ENCODE measurements at regions not wholly inside any gene's neighbourhood (a gene's known extent, or its start where the extent isn't known, plus 50 kb on each side); places are given as distances from the start of the nearest gene placed in this dataset.
"Not testable (repeated sequence)": the region's sequence is repeated elsewhere in the genome, so short reads cannot be mapped to it uniquely, and the experiment has no call there.

DNA sequence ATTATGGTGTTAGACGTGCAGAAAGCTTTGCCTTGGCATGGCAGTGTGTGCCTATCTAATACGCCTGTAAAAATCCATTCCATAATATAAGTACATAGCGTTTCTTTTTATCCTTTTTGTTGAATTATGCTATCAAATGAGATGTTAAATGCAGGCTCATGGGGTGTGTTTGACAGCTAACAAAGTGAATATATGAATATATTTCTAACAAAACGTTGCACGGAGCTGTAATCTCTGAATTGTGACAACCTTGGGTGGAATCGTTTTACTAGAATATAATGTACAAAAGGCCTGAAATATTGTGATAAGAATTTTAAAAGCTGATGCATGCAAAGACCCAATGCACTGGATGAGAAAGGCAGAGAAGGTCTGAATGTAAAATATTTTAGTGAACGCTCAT lies 763.7 kb upstream of the TMEM132C start:
- H3K36me3 Mint-ChIP-seq (ENCODE audit: low read depth), result no peaks in the 10 kb centered on the region
- no peak overlapping the region for H3K4me3 Mint-ChIP-seq
- peaks cover 19% of the 10 kb centered on the region for H3K9me3 Mint-ChIP-seq
- no peaks in the 10 kb centered on the region for H3K4me1 Mint-ChIP-seq
- H3K27me3 Mint-ChIP-seq, result no peaks in the 10 kb centered on the region
- ATAC-seq, result no peak
- H3K27ac Mint-ChIP-seq, result no peak overlapping the region
- DNase-seq, result no peak

DNA sequence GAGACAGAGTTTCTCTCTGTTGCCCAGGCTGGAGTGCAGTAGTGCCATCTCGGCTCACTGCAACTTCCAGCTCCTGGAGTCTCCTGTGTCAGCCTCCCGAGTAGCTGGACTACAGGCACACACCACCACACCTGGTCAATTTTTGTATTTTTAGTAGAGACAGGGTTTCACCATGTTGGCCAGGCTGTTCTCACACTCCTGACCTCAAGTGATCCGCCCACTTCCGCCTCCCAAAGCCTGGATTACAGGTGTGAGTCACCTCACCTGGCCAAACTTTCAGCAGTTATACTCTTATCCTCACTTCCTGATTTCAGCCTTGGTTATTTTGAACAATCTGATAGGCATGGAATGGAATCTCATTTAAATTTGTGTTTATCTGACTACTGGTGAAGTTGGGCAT lies 763.0 kb upstream of the TMEM132C start:
- not testable (repeated sequence) for H3K27ac Mint-ChIP-seq; H3K4me1 Mint-ChIP-seq; H3K27me3 Mint-ChIP-seq; H3K4me3 Mint-ChIP-seq; ATAC-seq; H3K36me3 Mint-ChIP-seq (ENCODE audit: low read depth); DNase-seq
- H3K9me3 Mint-ChIP-seq, result peaks cover 19% of the 10 kb centered on the region

GRCh38 chr12:127504874-127505273 lies 762.1 kb upstream of the TMEM132C start:
- Mint-ChIP-seq H3K27ac (no peak overlapping the region), H3K4me1 (no peaks in the 10 kb centered on the region), H3K27me3 (no peaks in the 10 kb centered on the region), H3K4me3 (no peak overlapping the region), H3K9me3 (peaks cover 19% of the 10 kb centered on the region), H3K36me3 (ENCODE audit: low read depth) (no peaks in the 10 kb centered on the region)
- ATAC-seq (no peak), DNase-seq (no peak)

DNA sequence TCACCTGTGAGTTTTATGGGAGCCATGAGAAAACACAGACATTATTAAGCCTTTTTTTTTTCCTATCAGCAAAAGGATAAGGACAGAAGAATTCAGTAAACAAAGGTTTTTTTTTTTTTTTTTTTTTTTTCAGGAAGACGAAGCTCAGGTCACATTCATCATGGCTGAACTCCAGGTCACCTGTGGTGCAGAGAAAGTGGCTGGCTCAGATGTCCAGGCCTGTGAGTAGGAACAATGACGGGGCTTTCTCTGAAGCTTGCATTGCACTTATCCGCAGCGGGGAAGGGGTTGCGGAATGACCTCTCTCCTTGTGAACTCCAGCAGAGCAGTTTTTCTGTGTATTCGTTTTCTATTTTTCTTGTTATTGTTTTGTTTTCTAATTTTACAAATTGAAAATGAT lies 759.6 kb upstream of the TMEM132C start:
- no peak for ATAC-seq
- H3K36me3 Mint-ChIP-seq (ENCODE audit: low read depth), result no peaks in the 10 kb centered on the region

GRCh38 chr12:127509066-127509778 lies 757.7 kb upstream of the TMEM132C start:
- peaks cover 5% of the 10 kb centered on the region for H3K9me3 Mint-ChIP-seq
- H3K36me3 Mint-ChIP-seq (ENCODE audit: low read depth), result no peaks in the 10 kb centered on the region
- no peak overlapping the region for H3K27ac Mint-ChIP-seq
- no peak for ATAC-seq
- no peak overlapping the region for H3K4me3 Mint-ChIP-seq
- H3K27me3 Mint-ChIP-seq, result no peaks in the 10 kb centered on the region
- no peak for DNase-seq
- H3K4me1 Mint-ChIP-seq, result no peaks in the 10 kb centered on the region

More for the DNA sequence above, 759.6 kb upstream of the TMEM132C start:
- Mint-ChIP-seq H3K9me3 (peaks cover 8% of the 10 kb centered on the region), H3K4me1 (no peaks in the 10 kb centered on the region), H3K27me3 (no peaks in the 10 kb centered on the region), H3K27ac (no peak overlapping the region), H3K4me3 (no peak overlapping the region)
- no peak for DNase-seq

DNA sequence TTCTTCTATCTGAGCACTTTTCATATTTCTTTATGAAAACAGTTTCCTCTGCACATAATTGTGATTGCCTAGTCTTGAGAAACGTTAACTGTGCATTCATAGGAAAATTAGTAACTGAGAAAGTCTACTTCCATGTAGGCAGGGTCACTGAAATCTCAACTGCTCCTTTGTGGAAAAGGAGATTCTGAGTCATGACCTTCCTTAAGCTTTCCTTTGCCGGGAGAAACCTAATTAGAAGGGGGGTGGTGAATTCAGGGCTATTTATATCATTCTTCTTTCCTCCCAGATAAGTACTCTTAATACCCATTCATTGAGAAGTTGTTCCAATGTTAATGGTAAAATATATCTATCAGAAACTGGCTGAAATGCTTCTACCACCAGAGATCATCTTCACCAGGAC lies 751.0 kb upstream of the TMEM132C start:
- DNase-seq, result no peak
- Mint-ChIP-seq H3K4me3 (no peak overlapping the region), H3K9me3 (no peaks in the 10 kb centered on the region), H3K4me1 (no peaks in the 10 kb centered on the region), H3K27me3 (no peaks in the 10 kb centered on the region), H3K27ac (no peak overlapping the region), H3K36me3 (ENCODE audit: low read depth) (no peaks in the 10 kb centered on the region)
- ATAC-seq, result no peak

DNA sequence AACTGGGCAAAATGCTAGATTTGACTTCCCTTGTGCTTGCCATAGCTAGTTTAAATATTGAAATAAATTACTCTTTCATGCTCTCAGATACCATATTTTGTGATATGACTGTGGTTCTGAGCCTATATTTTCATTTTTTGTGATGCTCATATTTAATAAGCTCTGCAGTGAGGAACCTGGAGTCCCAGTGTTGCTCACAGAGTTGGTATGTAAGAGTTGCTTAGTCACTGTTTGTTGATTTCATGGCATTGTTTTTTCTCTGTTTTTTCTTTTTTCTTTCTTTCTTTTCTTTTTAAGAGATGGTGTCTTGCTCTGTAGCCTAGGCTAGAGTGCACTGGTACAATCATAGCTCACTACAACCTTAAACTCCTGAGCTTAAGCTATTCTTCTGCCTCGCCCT lies 750.5 kb upstream of the TMEM132C start:
- Mint-ChIP-seq H3K4me3 (no peak overlapping the region), H3K4me1 (no peaks in the 10 kb centered on the region), H3K27ac (no peak overlapping the region), H3K27me3 (no peaks in the 10 kb centered on the region), H3K36me3 (ENCODE audit: low read depth) (no peaks in the 10 kb centered on the region), H3K9me3 (no peaks in the 10 kb centered on the region)
- no peak for DNase-seq
- no peak for ATAC-seq

- H3K9me3 Mint-ChIP-seq, result no peaks in the 10 kb centered on the region
- no peaks in the 10 kb centered on the region for H3K27me3 Mint-ChIP-seq
- H3K4me1 Mint-ChIP-seq, result no peaks in the 10 kb centered on the region
- H3K36me3 Mint-ChIP-seq (ENCODE audit: low read depth), result no peaks in the 10 kb centered on the region
- DNase-seq (no peak), ATAC-seq (no peak)
- H3K27ac Mint-ChIP-seq, result no peak overlapping the region
- H3K4me3 Mint-ChIP-seq, result no peak overlapping the region
Observed at GRCh38 chr12:127519779-127520178, 747.2 kb upstream of the TMEM132C start.

DNA sequence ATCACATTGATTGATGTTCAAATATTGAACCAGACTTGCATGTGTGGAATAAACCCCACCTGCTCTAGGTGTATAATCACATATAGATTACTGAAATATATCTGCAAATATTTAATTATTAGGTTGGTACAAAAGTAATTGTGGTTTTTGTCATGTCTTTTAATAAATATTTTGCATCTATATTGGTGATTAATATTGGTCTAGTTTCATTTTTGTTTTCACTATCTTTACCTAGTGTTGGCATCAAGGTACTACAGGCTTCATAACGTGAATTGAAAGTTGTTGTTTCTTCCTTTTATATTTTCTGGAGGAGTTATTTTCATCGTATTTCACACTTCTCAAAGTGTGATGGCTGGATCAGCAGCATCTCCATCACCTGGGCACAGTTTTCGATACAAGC lies 740.0 kb upstream of the TMEM132C start:
- no peak overlapping the region for H3K4me3 Mint-ChIP-seq
- H3K27me3 Mint-ChIP-seq, result no peaks in the 10 kb centered on the region
- DNase-seq, result no peak
- no peaks in the 10 kb centered on the region for H3K36me3 Mint-ChIP-seq (ENCODE audit: low read depth)
- no peak overlapping the region for H3K27ac Mint-ChIP-seq
- no peaks in the 10 kb centered on the region for H3K4me1 Mint-ChIP-seq
- no peak for ATAC-seq
- H3K9me3 Mint-ChIP-seq, result no peaks in the 10 kb centered on the region

GRCh38 chr12:127528551-127528950 lies 738.4 kb upstream of the TMEM132C start:
- Mint-ChIP-seq H3K27ac (no peak overlapping the region), H3K9me3 (no peaks in the 10 kb centered on the region), H3K4me1 (no peaks in the 10 kb centered on the region), H3K27me3 (no peaks in the 10 kb centered on the region), H3K36me3 (ENCODE audit: low read depth) (no peaks in the 10 kb centered on the region), H3K4me3 (no peak overlapping the region)
- ATAC-seq (no peak), DNase-seq (no peak)

DNA sequence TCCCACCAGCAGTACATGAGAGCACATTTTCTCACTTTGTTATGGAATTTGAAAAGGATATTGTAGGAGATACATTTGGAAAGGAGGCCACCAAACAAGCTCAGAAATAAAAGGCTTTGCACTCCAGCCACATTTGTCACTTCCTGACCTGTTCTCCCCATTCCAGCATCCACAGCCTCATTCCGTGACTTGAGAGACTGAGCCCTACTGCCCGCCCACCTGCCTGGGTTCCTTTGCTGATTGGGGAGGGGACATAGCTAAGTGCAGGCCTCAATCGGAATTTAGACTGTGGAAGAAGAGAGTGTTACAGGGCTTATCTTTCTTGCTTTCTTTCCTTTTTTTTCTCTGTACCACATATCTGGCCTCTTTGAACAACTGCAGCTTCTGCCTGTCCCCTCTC lies 735.4 kb upstream of the TMEM132C start:
- Mint-ChIP-seq H3K4me1 (no peaks in the 10 kb centered on the region), H3K4me3 (no peak overlapping the region), H3K9me3 (no peaks in the 10 kb centered on the region), H3K27ac (no peak overlapping the region), H3K36me3 (ENCODE audit: low read depth) (no peaks in the 10 kb centered on the region), H3K27me3 (no peaks in the 10 kb centered on the region)
- ATAC-seq (no peak), DNase-seq (no peak)

DNA sequence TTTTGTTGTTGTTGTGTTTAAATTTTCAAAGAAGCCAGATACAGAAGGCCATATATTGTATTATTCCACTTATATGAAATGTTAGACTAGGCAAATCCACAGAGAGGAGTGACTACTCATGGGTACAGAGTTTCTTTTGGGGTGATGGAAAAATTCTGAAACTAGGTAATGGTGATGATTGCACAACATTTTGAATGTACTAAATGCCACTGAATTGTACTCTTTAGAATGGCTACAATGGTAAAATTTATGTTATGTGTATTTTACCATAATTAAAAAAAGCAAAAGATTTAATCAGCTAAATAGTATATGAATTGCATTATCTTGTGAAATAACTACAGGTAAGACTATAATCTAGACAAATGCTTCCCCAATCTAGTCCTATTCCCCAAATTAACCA lies 733.6 kb upstream of the TMEM132C start:
- no peak overlapping the region for H3K4me3 Mint-ChIP-seq
- no peak for DNase-seq
- H3K27ac Mint-ChIP-seq, result no peak overlapping the region
- no peak for ATAC-seq
- H3K27me3 Mint-ChIP-seq, result no peaks in the 10 kb centered on the region
- no peaks in the 10 kb centered on the region for H3K9me3 Mint-ChIP-seq
- H3K36me3 Mint-ChIP-seq (ENCODE audit: low read depth), result no peaks in the 10 kb centered on the region
- no peaks in the 10 kb centered on the region for H3K4me1 Mint-ChIP-seq

DNA sequence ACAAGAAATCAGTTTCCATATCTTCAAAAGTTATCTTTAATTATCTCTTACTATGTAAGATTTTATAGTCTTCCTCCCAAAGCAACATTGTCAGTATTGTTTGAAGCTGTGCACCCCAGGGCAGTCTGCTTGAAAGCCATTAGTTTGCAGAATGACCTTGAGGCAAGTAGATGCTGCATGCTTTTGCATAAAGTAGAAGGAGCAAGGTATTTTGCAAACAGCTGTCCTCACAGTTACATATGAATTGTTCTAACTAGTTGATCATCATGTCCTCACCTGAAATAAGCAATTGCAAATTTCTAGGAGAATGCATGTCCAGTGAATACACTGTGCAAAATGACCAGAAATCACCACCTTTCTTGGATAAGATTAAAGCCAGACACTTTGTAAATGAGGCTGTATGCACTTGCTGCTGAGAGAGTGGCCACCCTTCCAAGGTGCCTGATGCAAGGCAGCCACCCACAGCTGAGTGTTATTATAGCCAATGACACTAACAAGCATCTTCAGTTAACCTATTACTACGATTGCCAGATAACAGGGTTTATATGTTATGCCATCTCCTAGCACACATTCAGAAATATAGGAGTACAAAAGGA lies 730.0 kb upstream of the TMEM132C start:
- DNase-seq, result no peak
- Mint-ChIP-seq H3K4me1 (no peaks in the 10 kb centered on the region), H3K4me3 (no peak overlapping the region), H3K27ac (no peak overlapping the region), H3K9me3 (no peaks in the 10 kb centered on the region), H3K36me3 (ENCODE audit: low read depth) (no peaks in the 10 kb centered on the region), H3K27me3 (no peaks in the 10 kb centered on the region)
- ATAC-seq, result no peak

DNA sequence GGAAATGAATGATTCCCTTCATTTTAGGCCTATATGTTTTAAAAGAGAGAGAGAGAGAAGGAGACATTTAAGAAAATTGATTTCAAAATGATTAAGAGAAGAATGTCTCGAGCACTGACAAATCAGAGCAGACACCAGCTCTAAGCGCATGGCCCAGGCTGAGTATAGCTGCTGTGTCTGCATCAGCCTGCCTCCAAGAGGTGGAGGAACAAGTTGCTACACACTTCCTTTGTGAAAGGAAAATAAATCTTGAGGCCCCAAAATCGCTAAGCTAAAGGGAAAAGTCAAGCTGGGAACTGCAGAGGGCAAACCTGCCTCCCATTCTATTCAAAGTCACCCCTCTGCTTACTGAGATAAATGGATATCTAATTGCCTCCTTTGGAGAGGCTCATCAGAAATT lies 728.7 kb upstream of the TMEM132C start:
- H3K4me1 Mint-ChIP-seq, result no peaks in the 10 kb centered on the region
- no peaks in the 10 kb centered on the region for H3K27me3 Mint-ChIP-seq
- DNase-seq, result no peak
- no peak overlapping the region for H3K27ac Mint-ChIP-seq
- no peaks in the 10 kb centered on the region for H3K36me3 Mint-ChIP-seq (ENCODE audit: low read depth)
- H3K9me3 Mint-ChIP-seq, result no peaks in the 10 kb centered on the region
- no peak for ATAC-seq
- H3K4me3 Mint-ChIP-seq, result no peak overlapping the region

GRCh38 chr12:127539226-127539858 lies 727.6 kb upstream of the TMEM132C start:
- Mint-ChIP-seq H3K9me3 (no peaks in the 10 kb centered on the region), H3K27ac (no peak overlapping the region), H3K4me1 (no peaks in the 10 kb centered on the region), H3K36me3 (ENCODE audit: low read depth) (no peaks in the 10 kb centered on the region), H3K27me3 (no peaks in the 10 kb centered on the region), H3K4me3 (no peak overlapping the region)
- DNase-seq, result no peak
- no peak for ATAC-seq
